ENCODE measurements at regions not wholly inside any gene's neighbourhood (a gene's known extent, or its start where the extent isn't known, plus 50 kb on each side); places are given as distances from the start of the nearest gene placed in this dataset.

DNA sequence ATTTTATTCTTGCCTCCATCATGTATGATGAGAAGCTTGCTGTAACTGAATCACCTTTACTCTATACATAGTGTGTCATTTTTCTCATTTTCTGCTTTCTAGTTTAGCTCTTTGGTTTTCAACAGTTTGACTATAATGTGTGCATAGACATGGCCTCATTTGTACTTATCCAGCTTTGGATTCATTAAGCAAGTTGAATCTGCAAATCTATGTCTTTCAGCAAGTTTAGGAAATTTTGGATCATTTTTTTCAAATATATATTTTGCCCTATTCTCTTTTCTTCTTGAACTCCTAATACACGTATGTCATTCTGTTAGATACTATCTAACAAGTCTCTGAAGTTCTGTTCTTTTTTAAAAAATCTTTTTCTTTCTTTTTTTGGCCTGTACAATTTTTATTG, 57.8 kb downstream of the PRLHR start:
- Histone ChIP-seq H3K27me3 (ENCODE audit: insufficient read depth, low read length) (no peaks in the 10 kb centered on the region), H3K27ac (ENCODE audit: insufficient read length, low read depth, low read length) (no peak overlapping the region), H3K23me2 (ENCODE audit: insufficient read length, low read depth, low read length, poor library complexity, severe bottlenecking) (no peaks in the 10 kb centered on the region), H4K91ac (ENCODE audit: insufficient read length, low read depth, low read length) (no peak overlapping the region), H4K20me1 (ENCODE audit: control insufficient read depth, insufficient read depth, insufficient read length) (no peaks in the 10 kb centered on the region), H2BK15ac (ENCODE audit: low read depth, low read length) (no peak overlapping the region), H3K23ac (ENCODE audit: insufficient read length, low read depth, low read length) (no peak overlapping the region), H2BK20ac (ENCODE audit: low read depth, low read length, poor library complexity, severe bottlenecking) (no peak overlapping the region), H3K9me3 (ENCODE audit: control insufficient read depth, low read depth, low read length) (no peaks in the 10 kb centered on the region), H3K14ac (ENCODE audit: insufficient read depth, low read length) (no peak overlapping the region), H3K18ac (ENCODE audit: insufficient read length, low read depth, low read length) (no peak overlapping the region), H3K9ac (ENCODE audit: extremely low read depth, insufficient read length, low read length) (no peak overlapping the region), H2BK5ac (ENCODE audit: insufficient read length, low read length) (no peak overlapping the region), H2AFZ (ENCODE audit: low read length) (no peak overlapping the region), H2BK120ac (ENCODE audit: low read depth, low read length, poor library complexity, severe bottlenecking) (no peak overlapping the region), H4K8ac (replicated peaks; ENCODE audit: insufficient read length, low read depth, low read length) (no peak overlapping the region), H3K4me2 (ENCODE audit: insufficient read depth, insufficient read length, low read length) (no peak overlapping the region), H3T11ph (ENCODE audit: low read length) (no peak overlapping the region), H3K4me1 (ENCODE audit: insufficient read depth, low read length) (no peaks in the 10 kb centered on the region), H3K56ac (ENCODE audit: insufficient read length, low read depth, low read length) (no peak overlapping the region), H2BK12ac (ENCODE audit: insufficient read length, low read depth, low read length) (no peak overlapping the region), H3K79me1 (ENCODE audit: insufficient read depth, low read depth, low read length, poor library complexity, severe bottlenecking) (no peaks in the 10 kb centered on the region), H3K79me2 (ENCODE audit: insufficient read depth, low read length) (no peaks in the 10 kb centered on the region), H4K5ac (ENCODE audit: insufficient read length, low read depth, low read length) (no peak overlapping the region), H2AK5ac (ENCODE audit: insufficient read length, low read length) (no peak overlapping the region), H3K4ac (ENCODE audit: low read depth, low read length) (no peak overlapping the region)
- Mint-ChIP-seq H3K27ac (no peak overlapping the region), H3K9me3 (peaks cover 3 to 7% of the 10 kb centered on the region in 2 experiments; a peak in 4 of 5 replicates), H3K4me3 (no peak overlapping the region), H3K36me3 (ENCODE audit: insufficient read depth in 1 of 3, low read depth in 3 of 3) (peaks cover 0 to 2% (median 0%) of the 10 kb centered on the region in 3 experiments; a peak in 1 of 7 replicates), H3K4me1 (no peaks in the 10 kb centered on the region), H3K27me3 (ENCODE audit: low read depth) (peaks cover 4% of the 10 kb centered on the region)
- TF ChIP-seq, protein P1, sequence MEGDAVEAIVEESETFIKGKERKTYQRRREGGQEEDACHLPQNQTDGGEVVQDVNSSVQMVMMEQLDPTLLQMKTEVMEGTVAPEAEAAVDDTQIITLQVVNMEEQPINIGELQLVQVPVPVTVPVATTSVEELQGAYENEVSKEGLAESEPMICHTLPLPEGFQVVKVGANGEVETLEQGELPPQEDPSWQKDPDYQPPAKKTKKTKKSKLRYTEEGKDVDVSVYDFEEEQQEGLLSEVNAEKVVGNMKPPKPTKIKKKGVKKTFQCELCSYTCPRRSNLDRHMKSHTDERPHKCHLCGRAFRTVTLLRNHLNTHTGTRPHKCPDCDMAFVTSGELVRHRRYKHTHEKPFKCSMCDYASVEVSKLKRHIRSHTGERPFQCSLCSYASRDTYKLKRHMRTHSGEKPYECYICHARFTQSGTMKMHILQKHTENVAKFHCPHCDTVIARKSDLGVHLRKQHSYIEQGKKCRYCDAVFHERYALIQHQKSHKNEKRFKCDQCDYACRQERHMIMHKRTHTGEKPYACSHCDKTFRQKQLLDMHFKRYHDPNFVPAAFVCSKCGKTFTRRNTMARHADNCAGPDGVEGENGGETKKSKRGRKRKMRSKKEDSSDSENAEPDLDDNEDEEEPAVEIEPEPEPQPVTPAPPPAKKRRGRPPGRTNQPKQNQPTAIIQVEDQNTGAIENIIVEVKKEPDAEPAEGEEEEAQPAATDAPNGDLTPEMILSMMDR (conservative IDR thresholded peaks at IDR 0.05), result no peak
- DNase-seq, result no peak
- WGBS (ENCODE audit: extremely low coverage, insufficient read length, low lambda C conversion rate), result no CpG with 5 or more reads among the region's 1 CpG
